Lung (tissue), 11 donors: ENCODE measurements at regions not wholly inside any gene's neighbourhood (a gene's known extent, or its start where the extent isn't known, plus 50 kb on each side); places are given as distances from the start of the nearest gene placed in this dataset.

Experiments used
- ATAC-seq: fragments of 200-7000 bp; cut with Tn5 transposase; one replicate; pipeline ENCODE4 v1.9.1; 2020; ENCODE audit warnings: moderate number of reproducible peaks; ENCODE audit not compliant: insufficient read depth, low FRiP score
- DNase-seq, 3 donors: peaks; one replicate each; pipeline ENCODE4 v3.0.0-alpha.2; 2013 to 2017
- H3K27ac ChIP-seq, 2 donors: one replicate each; pipeline ENCODE4 v1.5.1; 2013; ENCODE audit warnings: mild to moderate bottlenecking in 2 of 2, moderate library complexity in 2 of 2, control low read depth in 1 of 2, inconsistent platforms in 1 of 2, low read depth in 1 of 2, low read length in 1 of 2
- H3K27me3 ChIP-seq, 3 donors: one replicate each; pipeline ENCODE4 v1.5.1; 2013; ENCODE audit warnings: low read length in 2 of 3; ENCODE audit not compliant: control insufficient read depth in 3 of 3, insufficient read depth in 3 of 3
- H3K36me3 ChIP-seq, 4 donors: one replicate each; pipeline ENCODE4 v1.5.1; 2013; ENCODE audit warnings: low read length in 4 of 4, mild to moderate bottlenecking in 1 of 4, moderate library complexity in 1 of 4; ENCODE audit not compliant: control insufficient read depth in 4 of 4, insufficient read depth in 4 of 4
- H3K4me1 ChIP-seq, 5 donors: one replicate each; pipeline ENCODE4 v1.5.1; 2013; ENCODE audit warnings: low read length in 5 of 5, mild to moderate bottlenecking in 2 of 5, moderate library complexity in 1 of 5; ENCODE audit not compliant: control insufficient read depth in 5 of 5, insufficient read depth in 5 of 5
- H3K4me3 ChIP-seq: one replicate; pipeline ENCODE4 v1.5.1; 2013; ENCODE audit warnings: mild to moderate bottlenecking, control low read depth, moderate library complexity
- H3K9ac ChIP-seq, 2 donors: one replicate each; pipeline ENCODE4 v1.5.1; 2013; ENCODE audit warnings: low read length in 2 of 2, control low read depth in 1 of 2; ENCODE audit not compliant: insufficient read depth in 1 of 2
- H3K9me3 ChIP-seq, 4 donors: one replicate each; pipeline ENCODE4 v1.5.1; 2013; ENCODE audit warnings: low read length in 3 of 4, mild to moderate bottlenecking in 1 of 4, moderate library complexity in 1 of 4; ENCODE audit not compliant: control insufficient read depth in 4 of 4, insufficient read depth in 3 of 4
- WGBS, 2 donors: extraction: QIAGEN DNeasy Blood & Tissue Kit; methylation state at CpG; one replicate each; pipeline ENCODE4 v1.1.7; 2013; 5-methylcytosine and 5-hydroxymethylcytosine counted together
- TF ChIP-seq, protein P1 (sequence below): IDR thresholded peaks from 2 replicates; pipeline ENCODE4 v1.5.1; 2012; ENCODE audit warnings: mild to moderate bottlenecking; ENCODE audit errors: control extremely low read depth, extremely low read depth
- donor health status: control.
- donor health status: control.
- donor health status: Bipolar disorder and iron deficiency.
- donor health status: healthy.
- donor health status: DM: yes; HTN: yes; CAD: no.

DNA sequence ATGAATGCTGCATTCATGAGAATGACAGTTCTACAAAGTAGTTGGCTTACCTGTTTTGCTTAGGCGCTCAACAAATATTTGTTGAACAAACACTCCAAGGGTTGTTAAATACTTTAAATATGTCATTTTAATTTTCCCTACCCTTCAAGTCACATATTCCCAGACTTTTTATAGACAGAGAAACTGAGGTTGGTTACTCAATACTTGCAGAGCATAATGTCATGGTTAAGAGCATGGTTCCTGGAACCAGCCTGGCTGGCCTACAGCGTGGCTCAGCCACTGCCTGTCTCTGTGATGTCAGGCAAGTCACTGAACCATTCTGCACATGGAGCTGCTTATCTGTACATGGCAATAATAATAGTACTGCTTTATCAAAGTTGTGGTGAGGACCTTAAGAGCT lies 120.0 kb upstream of the STK17B start:
- ATAC-seq (no peak), DNase-seq (no peak)
- Histone ChIP-seq H3K27ac (no peak overlapping the region), H3K9me3 (no peaks in the 10 kb centered on the region), H3K36me3 (peaks cover 0 to 9% (median 4%) of the 10 kb centered on the region in 4 donors), H3K9ac (no peak overlapping the region), H3K4me3 (no peak overlapping the region), H3K27me3 (no peaks in the 10 kb centered on the region), H3K4me1 (peaks cover 0 to 14% (median 1%) of the 10 kb centered on the region in 5 donors)
- 65 to 83% methylated on average over 2 of the region's 2 CpGs for WGBS, 2 donors
- TF ChIP-seq, protein P1, sequence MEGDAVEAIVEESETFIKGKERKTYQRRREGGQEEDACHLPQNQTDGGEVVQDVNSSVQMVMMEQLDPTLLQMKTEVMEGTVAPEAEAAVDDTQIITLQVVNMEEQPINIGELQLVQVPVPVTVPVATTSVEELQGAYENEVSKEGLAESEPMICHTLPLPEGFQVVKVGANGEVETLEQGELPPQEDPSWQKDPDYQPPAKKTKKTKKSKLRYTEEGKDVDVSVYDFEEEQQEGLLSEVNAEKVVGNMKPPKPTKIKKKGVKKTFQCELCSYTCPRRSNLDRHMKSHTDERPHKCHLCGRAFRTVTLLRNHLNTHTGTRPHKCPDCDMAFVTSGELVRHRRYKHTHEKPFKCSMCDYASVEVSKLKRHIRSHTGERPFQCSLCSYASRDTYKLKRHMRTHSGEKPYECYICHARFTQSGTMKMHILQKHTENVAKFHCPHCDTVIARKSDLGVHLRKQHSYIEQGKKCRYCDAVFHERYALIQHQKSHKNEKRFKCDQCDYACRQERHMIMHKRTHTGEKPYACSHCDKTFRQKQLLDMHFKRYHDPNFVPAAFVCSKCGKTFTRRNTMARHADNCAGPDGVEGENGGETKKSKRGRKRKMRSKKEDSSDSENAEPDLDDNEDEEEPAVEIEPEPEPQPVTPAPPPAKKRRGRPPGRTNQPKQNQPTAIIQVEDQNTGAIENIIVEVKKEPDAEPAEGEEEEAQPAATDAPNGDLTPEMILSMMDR = no peak

DNA sequence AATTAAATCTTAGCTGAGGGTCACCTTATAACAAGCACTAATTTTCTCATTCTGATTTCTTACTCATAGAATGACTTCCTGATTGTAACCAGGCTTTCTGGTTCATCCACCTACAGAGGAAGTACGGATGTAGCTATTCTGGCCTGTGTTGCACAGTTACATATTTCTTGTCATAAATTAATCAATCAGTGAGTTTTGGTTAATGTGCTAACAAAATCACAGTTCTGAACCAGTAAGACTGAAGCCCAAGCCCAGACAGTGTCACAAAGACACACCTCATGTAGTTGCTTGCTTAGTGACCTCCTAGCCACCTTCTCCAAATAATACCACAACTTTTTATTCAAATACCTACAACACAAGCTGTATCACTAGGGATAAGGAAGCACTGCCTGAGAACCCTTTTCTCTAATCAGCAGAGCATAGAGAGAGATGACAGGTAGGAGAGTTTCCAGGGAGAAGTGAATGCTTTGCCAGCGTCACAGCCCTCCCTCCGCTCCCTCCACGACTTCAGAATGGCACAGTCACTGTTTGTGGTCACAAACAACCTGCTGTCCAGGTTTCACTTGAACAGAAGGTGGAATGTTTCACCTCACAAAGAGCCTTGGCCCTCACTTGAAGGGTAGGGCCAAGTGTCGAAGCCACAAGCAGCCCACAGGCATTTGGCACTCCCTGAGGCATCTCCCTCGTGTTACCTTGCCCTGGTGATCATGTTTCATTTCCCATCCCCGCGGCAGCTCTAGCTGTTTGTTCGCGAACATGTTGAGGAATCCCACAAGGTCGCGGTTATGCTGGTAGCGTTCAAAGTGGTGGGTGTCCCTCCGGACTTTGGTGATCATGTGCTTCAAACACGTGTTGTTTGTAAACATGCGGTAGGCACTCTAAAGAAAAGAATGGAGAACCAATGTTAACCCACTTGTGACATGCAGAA lies 120.8 kb upstream of the STK17B start:
- Histone ChIP-seq H3K36me3 (peaks cover 0 to 9% (median 4%) of the 10 kb centered on the region in 4 donors), H3K27me3 (no peaks in the 10 kb centered on the region), H3K9ac (no peak overlapping the region), H3K27ac (no peak overlapping the region), H3K9me3 (no peaks in the 10 kb centered on the region), H3K4me3 (no peak overlapping the region), H3K4me1 (peaks cover 0 to 14% (median 1%) of the 10 kb centered on the region in 5 donors)
- 72 to 85% methylated on average over 16 of the region's 16 CpGs for WGBS, 2 donors
- TF ChIP-seq, protein P1 = no peak
- ATAC-seq (peak; percentile 56), DNase-seq (peak in 1 of 3 donors; percentile 49)

DNA sequence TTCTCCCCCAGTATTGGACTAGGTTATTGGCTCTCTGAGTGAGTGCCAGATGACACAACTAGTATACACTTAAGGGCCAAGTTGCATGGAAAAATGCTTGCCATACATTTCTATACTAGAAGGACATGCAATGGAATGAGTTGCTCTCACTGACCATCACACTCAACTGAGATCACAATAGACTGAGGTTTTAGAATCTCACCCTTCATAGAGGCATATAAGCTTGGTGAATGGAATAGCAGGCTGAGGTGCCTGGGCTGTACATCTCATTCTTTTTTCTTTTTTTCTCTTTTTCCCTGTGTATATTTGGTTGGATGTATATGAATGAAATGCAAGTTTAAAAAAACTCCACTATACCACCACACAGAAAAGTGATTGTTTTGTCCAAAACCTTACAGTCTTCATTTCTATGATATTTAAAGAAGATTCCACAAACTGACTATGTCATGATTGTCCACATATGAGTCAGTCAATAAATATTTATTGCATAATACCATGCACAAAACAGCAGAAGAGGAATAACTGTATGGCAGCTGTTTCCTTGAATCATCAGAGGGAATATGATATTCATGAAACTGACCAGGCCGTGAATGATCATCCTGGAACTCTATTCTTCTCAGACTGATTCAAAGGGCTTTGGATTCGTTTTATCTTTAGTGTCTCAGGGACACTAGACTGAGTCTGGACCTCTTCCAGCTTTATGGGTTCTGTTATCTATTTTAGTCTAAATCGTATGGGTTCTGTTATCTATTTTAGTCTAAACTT lies 122.6 kb upstream of the STK17B start:
- WGBS, 2 donors = 48 to 62% methylated on average over 3 of the region's 3 CpGs

More for the DNA sequence above, 122.6 kb upstream of the STK17B start:
- H3K4me3 ChIP-seq = no peak overlapping the region
- TF ChIP-seq, protein P1 = no peak
- H3K36me3 ChIP-seq = peaks cover 0 to 9% (median 2%) of the 10 kb centered on the region in 4 donors
- no peak overlapping the region for H3K9ac ChIP-seq
- H3K9me3 ChIP-seq = no peaks in the 10 kb centered on the region
- H3K27ac ChIP-seq = peak overlapping the region in 1 of 2 donors; percentile 21
- peaks cover 0 to 14% (median 1%) of the 10 kb centered on the region in 5 donors for H3K4me1 ChIP-seq
- peak; percentile 63 for ATAC-seq
- peak in 2 of 3 donors; percentile 19 to 31 for DNase-seq
- H3K27me3 ChIP-seq = no peaks in the 10 kb centered on the region
